ENCODE measurements at regions not wholly inside any gene's neighbourhood (a gene's known extent, or its start where the extent isn't known, plus 50 kb on each side); places are given as distances from the start of the nearest gene placed in this dataset.

- peak overlapping the region in 2 of 4 donors; percentile 9 to 35 for H3K27ac ChIP-seq
- H3K36me3 ChIP-seq = no peaks in the 10 kb centered on the region
- TF ChIP-seq CTCF (IDR thresholded peaks at IDR 0.05) (no peak), POLR2A (IDR thresholded peaks at IDR 0.05) (no peak)
- H3K27me3 ChIP-seq = no peaks in the 10 kb centered on the region
- H3K9me3 ChIP-seq = no peaks in the 10 kb centered on the region
- H3K4me1 ChIP-seq = peaks cover 0 to 7% (median 0%) of the 10 kb centered on the region in 4 donors
- H3K4me3 ChIP-seq = peak overlapping the region in 1 of 4 donors; percentile 8
- no peak for DNase-seq
These were observed 132.6 kb upstream of the RBBP8 start for GRCh38 chr18:22800551-22800951.

- Histone ChIP-seq H3K27me3 (no peaks in the 10 kb centered on the region), H3K4me3 (no peak overlapping the region), H3K27ac (no peak overlapping the region), H3K36me3 (no peaks in the 10 kb centered on the region), H3K4me1 (peaks cover 0 to 17% (median 0%) of the 10 kb centered on the region in 4 donors), H3K9me3 (no peaks in the 10 kb centered on the region)
- TF ChIP-seq POLR2A (IDR thresholded peaks at IDR 0.05) (no peak), CTCF (IDR thresholded peaks at IDR 0.05) (peak in 4 of 6 experiments; percentile 23 to 79 (median 68))
- peak in 1 of 3 donors; percentile 53 for DNase-seq
These were observed 119.3 kb upstream of the RBBP8 start for GRCh38 chr18:22813648-22814328.

- H3K36me3 ChIP-seq = no peaks in the 10 kb centered on the region
- H3K27me3 ChIP-seq = no peaks in the 10 kb centered on the region
- H3K4me3 ChIP-seq = no peak overlapping the region
- TF ChIP-seq POLR2A (IDR thresholded peaks at IDR 0.05) (no peak), CTCF (IDR thresholded peaks at IDR 0.05) (no peak)
- H3K9me3 ChIP-seq = no peaks in the 10 kb centered on the region
- H3K4me1 ChIP-seq = peaks cover 0 to 17% (median 0%) of the 10 kb centered on the region in 4 donors
- no peak overlapping the region for H3K27ac ChIP-seq
- DNase-seq = no peak
These were observed 118.8 kb upstream of the RBBP8 start for GRCh38 chr18:22814329-22814703.

GRCh38 chr18:22816266-22817176 lies 116.6 kb upstream of the RBBP8 start:
- Histone ChIP-seq H3K4me1 (peaks cover 0 to 17% (median 0%) of the 10 kb centered on the region in 4 donors), H3K27me3 (no peaks in the 10 kb centered on the region), H3K4me3 (peak overlapping the region in 1 of 4 donors; percentile 33), H3K27ac (peak overlapping the region in 2 of 4 donors; percentile 55 to 68), H3K9me3 (no peaks in the 10 kb centered on the region), H3K36me3 (no peaks in the 10 kb centered on the region)
- TF ChIP-seq CTCF (IDR thresholded peaks at IDR 0.05) (no peak), POLR2A (IDR thresholded peaks at IDR 0.05) (no peak)
- DNase-seq = peak in 2 of 3 donors; percentile 76 to 78

GRCh38 chr18:22817844-22818243 lies 115.3 kb upstream of the RBBP8 start:
- Histone ChIP-seq H3K4me3 (no peak overlapping the region), H3K9me3 (no peaks in the 10 kb centered on the region), H3K4me1 (peaks cover 0 to 17% (median 0%) of the 10 kb centered on the region in 4 donors), H3K27me3 (no peaks in the 10 kb centered on the region), H3K27ac (peak overlapping the region in 2 of 4 donors; percentile 13 to 59), H3K36me3 (no peaks in the 10 kb centered on the region)
- TF ChIP-seq POLR2A (IDR thresholded peaks at IDR 0.05) (no peak), CTCF (IDR thresholded peaks at IDR 0.05) (no peak)
- no peak for DNase-seq

Measured in Peyer's patch (tissue), 4 donors.